ENCODE measurements at regions not wholly inside any gene's neighbourhood (a gene's known extent, or its start where the extent isn't known, plus 50 kb on each side); places are given as distances from the start of the nearest gene placed in this dataset.

- no peak for DNase-seq (ENCODE audit: low read depth)
- no peak for TF ChIP-seq CTCF (conservative IDR thresholded peaks at IDR 0.05; ENCODE audit: low read length)
- H3K4me3 ChIP-seq (ENCODE audit: low read length), result no peak overlapping the region
Observed at GRCh38 chr2:137834760-137835379, 129.4 kb upstream of the HNMT start.

GRCh38 chr2:137836671-137837070 is 127.6 kb upstream of the HNMT start:
- TF ChIP-seq CTCF (conservative IDR thresholded peaks at IDR 0.05; ENCODE audit: low read length), result no peak
- no peak overlapping the region for H3K4me3 ChIP-seq (ENCODE audit: low read length)
- DNase-seq (ENCODE audit: low read depth), result no peak

GRCh38 chr2:137837830-137838229 is 126.4 kb upstream of the HNMT start:
- TF ChIP-seq CTCF (conservative IDR thresholded peaks at IDR 0.05; ENCODE audit: low read length), result no peak
- no peak overlapping the region for H3K4me3 ChIP-seq (ENCODE audit: low read length)
- peak; percentile 1 for DNase-seq (ENCODE audit: low read depth)

- H3K4me3 ChIP-seq (ENCODE audit: low read length), result no peak overlapping the region
- peak; percentile 57 for DNase-seq (ENCODE audit: low read depth)
- peak; percentile 66 for TF ChIP-seq CTCF (conservative IDR thresholded peaks at IDR 0.05; ENCODE audit: low read length)
Observed at GRCh38 chr2:137838255-137839092, 125.8 kb upstream of the HNMT start.

- DNase-seq (ENCODE audit: low read depth), result no peak
- TF ChIP-seq CTCF (conservative IDR thresholded peaks at IDR 0.05; ENCODE audit: low read length), result no peak
Observed at GRCh38 chr2:137842430-137842829, 121.8 kb upstream of the HNMT start.

GRCh38 chr2:137842952-137843351 is 121.3 kb upstream of the HNMT start:
- DNase-seq (ENCODE audit: low read depth), result no peak
- no peak for TF ChIP-seq CTCF (conservative IDR thresholded peaks at IDR 0.05; ENCODE audit: low read length)

More at GRCh38 chr2:137842430-137842829, 121.8 kb upstream of the HNMT start:
- no peak overlapping the region for H3K4me3 ChIP-seq (ENCODE audit: low read length)

GRCh38 chr2:137845422-137845821 is 118.9 kb upstream of the HNMT start:
- H3K4me3 ChIP-seq (ENCODE audit: low read length), result no peak overlapping the region
- TF ChIP-seq CTCF (conservative IDR thresholded peaks at IDR 0.05; ENCODE audit: low read length), result no peak
- DNase-seq (ENCODE audit: low read depth), result no peak

More at GRCh38 chr2:137842952-137843351, 121.3 kb upstream of the HNMT start:
- H3K4me3 ChIP-seq (ENCODE audit: low read length), result no peak overlapping the region
